ENCODE measurements at regions not wholly inside any gene's neighbourhood (a gene's known extent, or its start where the extent isn't known, plus 50 kb on each side); places are given as distances from the start of the nearest gene placed in this dataset.

- DNase-seq = peak; percentile 96
These were observed 495.1 kb downstream of the RPS24 start for GRCh38 chr10:78528749-78529204.

GRCh38 chr10:78529262-78529661 is 495.6 kb downstream of the RPS24 start:
- DNase-seq = peak; percentile 94

GRCh38 chr10:78531088-78531487 is 497.4 kb downstream of the RPS24 start:
- DNase-seq = no peak

GRCh38 chr10:78532480-78533042 is 498.9 kb downstream of the RPS24 start:
- DNase-seq = no peak

GRCh38 chr10:78533098-78533497 is 499.4 kb downstream of the RPS24 start:
- no peak for DNase-seq

- DNase-seq = no peak
These were observed 500.1 kb downstream of the RPS24 start for GRCh38 chr10:78533776-78534175.

GRCh38 chr10:78535716-78536218 is 502.1 kb downstream of the RPS24 start:
- no peak for DNase-seq

GRCh38 chr10:78537018-78537417 is 503.4 kb downstream of the RPS24 start:
- DNase-seq = no peak

- DNase-seq = no peak
These were observed 505.6 kb downstream of the RPS24 start for GRCh38 chr10:78539247-78539766.

- DNase-seq = no peak
These were observed 506.9 kb downstream of the RPS24 start for GRCh38 chr10:78540355-78541076.

GRCh38 chr10:78541481-78542140 is 507.9 kb downstream of the RPS24 start:
- no peak for DNase-seq

- no peak for DNase-seq
These were observed 508.5 kb downstream of the RPS24 start for GRCh38 chr10:78542141-78542489.

GRCh38 chr10:78542521-78542920 is 508.9 kb downstream of the RPS24 start:
- no peak for DNase-seq

- DNase-seq = no peak
These were observed 509.5 kb downstream of the RPS24 start for GRCh38 chr10:78543031-78543748.

GRCh38 chr10:78543749-78544362 is 510.2 kb downstream of the RPS24 start:
- DNase-seq = no peak

- no peak for DNase-seq
These were observed 510.9 kb downstream of the RPS24 start for GRCh38 chr10:78544423-78545090.

- no peak for DNase-seq
These were observed 512.1 kb downstream of the RPS24 start for GRCh38 chr10:78545756-78546155.

- no peak for DNase-seq
These were observed 513.7 kb downstream of the RPS24 start for GRCh38 chr10:78547397-78547796.

- DNase-seq = no peak
These were observed 514.2 kb downstream of the RPS24 start for GRCh38 chr10:78547905-78548304.

GRCh38 chr10:78548369-78548768 is 514.7 kb downstream of the RPS24 start:
- no peak for DNase-seq

- DNase-seq = no peak
These were observed 515.7 kb downstream of the RPS24 start for GRCh38 chr10:78549140-78549935.

All from NCI-H774 (cell line).